Mucosa of descending colon (tissue), 3 donors: ENCODE measurements at regions not wholly inside any gene's neighbourhood (a gene's known extent, or its start where the extent isn't known, plus 50 kb on each side); places are given as distances from the start of the nearest gene placed in this dataset.
"Not testable (repeated sequence)": the region's sequence is repeated elsewhere in the genome, so short reads cannot be mapped to it uniquely, and the experiment has no call there.

ENCODE experiments used
- ATAC-seq: fragments of 200-7000 bp; cut with Tn5 transposase; one replicate; pipeline ENCODE4 v1.9.1; 2020; ENCODE audit warnings: mild to moderate bottlenecking, moderate library complexity
- DNase-seq, 3 donors: peaks; one replicate each; pipeline ENCODE4 v3.0.0-alpha.2; 2020
- H3K36me3 ChIP-seq: fragments of 200-600 bp; one replicate; pipeline ENCODE4 v1.8.0; 2021; ENCODE audit warnings: low read depth, mild to moderate bottlenecking
- H3K4me1 ChIP-seq: fragments of 200-600 bp; one replicate; pipeline ENCODE4 v1.8.0; 2021; ENCODE audit warnings: low read depth, mild to moderate bottlenecking
- H3K4me3 ChIP-seq: fragments of 200-600 bp; one replicate; pipeline ENCODE4 v1.8.0; 2021; ENCODE audit warnings: mild to moderate bottlenecking
- H3K9me3 ChIP-seq: fragments of 200-600 bp; one replicate; pipeline ENCODE4 v1.8.0; 2021; ENCODE audit warnings: mild to moderate bottlenecking
- CTCF ChIP-seq: fragments of 200-600 bp; IDR thresholded peaks from one replicate; pipeline ENCODE4 v1.8.0; 2022; ENCODE audit warnings: antibody characterized with exemption, mild to moderate bottlenecking
- intact Hi-C, 2 donors: fragments of 100-400 bp; cut with DNase I in 1 of 2; cut with micrococcal nuclease in 1 of 2; formaldehyde crosslinking; loops; one replicate each; pipeline versions ENCODE4 v1.11.0 to v1.11.1; 2022; cut with DNase I, micrococcal nuclease
- donor health status: DM: no; HTN: no; CAD: no; lungs with moderate emphysema.
- donor health status: DM: no; HTN: no; CAD: no.
- donor health status: DM: no; HTN: yes; CAD: no.

DNA sequence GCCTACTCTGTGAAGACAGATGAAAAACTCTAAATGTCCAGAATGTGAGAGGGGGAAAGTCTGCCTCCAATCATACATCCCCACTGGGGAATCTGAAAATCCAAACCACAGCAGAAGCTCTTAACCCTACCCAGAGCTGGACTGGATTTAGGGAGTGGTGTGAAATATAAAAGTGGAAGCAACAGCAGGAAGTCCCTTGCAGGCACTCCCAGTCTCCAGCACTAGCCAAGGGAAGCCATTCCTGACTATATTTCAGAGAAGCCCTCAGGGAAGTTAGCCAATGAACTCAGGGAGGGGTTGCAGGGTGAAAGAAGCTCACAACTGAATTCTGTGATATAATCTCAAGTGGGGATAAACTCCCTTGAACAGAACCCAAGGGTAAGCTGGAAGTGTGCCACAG, 51.5 kb downstream of the CRPPA start:
- Histone ChIP-seq H3K36me3 (no peaks in the 10 kb centered on the region), H3K9me3 (no peaks in the 10 kb centered on the region), H3K4me3 (no peak overlapping the region), H3K4me1 (no peaks in the 10 kb centered on the region)
- DNase-seq = no peak
- no peak for TF ChIP-seq CTCF
- intact Hi-C loops = no loop called here
- peak; percentile 91 for ATAC-seq

DNA sequence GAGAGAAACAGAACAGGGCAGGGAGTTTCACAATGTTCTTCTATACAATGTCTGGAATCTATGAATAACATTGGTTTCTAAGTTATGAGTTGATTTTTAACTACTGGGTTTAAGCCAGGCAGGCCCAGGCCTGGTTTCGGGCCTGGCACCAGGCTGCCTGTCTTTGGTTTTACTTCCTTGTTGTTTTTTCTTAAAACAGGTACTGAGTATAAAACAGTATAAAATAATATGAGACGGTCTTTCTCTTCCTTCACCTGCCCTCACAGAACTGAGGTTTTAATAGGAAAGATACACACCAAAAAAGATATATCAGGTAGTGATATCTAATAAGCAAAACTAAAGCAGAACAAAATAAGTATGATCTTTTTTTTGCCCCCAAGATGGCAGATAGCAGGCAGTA, 52.0 kb downstream of the CRPPA start:
- H3K4me1 ChIP-seq, H3K9me3 ChIP-seq, H3K36me3 ChIP-seq, H3K4me3 ChIP-seq, intact Hi-C loops: not testable (repeated sequence)
- DNase-seq (peak in 1 of 3 donors; percentile 36), ATAC-seq (peak; percentile 24)

- Histone ChIP-seq H3K4me3 (no peak overlapping the region), H3K4me1 (no peaks in the 10 kb centered on the region), H3K9me3 (no peaks in the 10 kb centered on the region), H3K36me3 (no peaks in the 10 kb centered on the region)
- TF ChIP-seq CTCF = no peak
- no peak for DNase-seq
- ATAC-seq = no peak
- intact Hi-C loops = no loop called here
These were observed 52.5 kb downstream of the CRPPA start for GRCh38 chr7:16368885-16369284.

- Histone ChIP-seq H3K36me3 (no peaks in the 10 kb centered on the region), H3K4me3 (no peak overlapping the region), H3K9me3 (no peaks in the 10 kb centered on the region), H3K4me1 (no peaks in the 10 kb centered on the region)
- ATAC-seq (no peak), DNase-seq (no peak)
- intact Hi-C loops = no loop called here
- TF ChIP-seq CTCF = no peak
These were observed 54.2 kb downstream of the CRPPA start for GRCh38 chr7:16367115-16367514.

- no peak for TF ChIP-seq CTCF
- no peaks in the 10 kb centered on the region for H3K9me3 ChIP-seq
- intact Hi-C loops = no loop called here
- DNase-seq (no peak), ATAC-seq (no peak)
- H3K36me3 ChIP-seq = no peaks in the 10 kb centered on the region
- H3K4me1 ChIP-seq = no peaks in the 10 kb centered on the region
- H3K4me3 ChIP-seq = no peak overlapping the region
These were observed 55.4 kb downstream of the CRPPA start for GRCh38 chr7:16365952-16366351.

GRCh38 chr7:16365177-16365576, 56.2 kb downstream of the CRPPA start:
- no peaks in the 10 kb centered on the region for H3K4me1 ChIP-seq
- no peaks in the 10 kb centered on the region for H3K36me3 ChIP-seq
- no peak overlapping the region for H3K4me3 ChIP-seq
- no peak for TF ChIP-seq CTCF
- ATAC-seq = no peak
- DNase-seq = no peak
- intact Hi-C loops = no loop called here
- no peaks in the 10 kb centered on the region for H3K9me3 ChIP-seq
